HG02943 (cell line): ENCODE measurements at regions not wholly inside any gene's neighbourhood (a gene's known extent, or its start where the extent isn't known, plus 50 kb on each side); places are given as distances from the start of the nearest gene placed in this dataset.

ENCODE experiments used
- ATAC-seq: cut with Tn5 transposase; IDR thresholded peaks from one replicate; pipeline ENCODE4 v1.9.1; 2021; ENCODE audit warnings: mild to moderate bottlenecking, low read depth, moderate library complexity; ENCODE audit not compliant: unreplicated experiment

DNA sequence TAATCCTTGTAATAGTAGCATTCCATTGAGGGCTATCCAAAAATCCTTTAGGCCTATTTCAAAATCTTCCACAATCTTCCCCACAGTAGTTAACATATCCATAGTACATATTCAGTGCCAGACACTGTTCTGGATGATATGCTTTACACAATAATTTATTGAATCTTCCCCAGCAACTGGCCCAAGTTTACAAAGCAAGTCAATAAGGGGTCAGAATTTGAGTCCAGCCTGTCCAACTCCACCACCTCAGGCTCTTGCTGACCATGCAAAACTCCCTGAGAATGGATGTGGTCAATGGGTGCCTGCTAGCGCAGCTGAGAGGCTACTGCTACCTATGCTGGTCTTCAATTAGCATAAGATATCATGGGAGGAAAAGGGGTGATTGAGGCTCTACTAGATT is 529.6 kb downstream of the FGF9 start:
- no peak for ATAC-seq

GRCh38 chr13:22201375-22201925 is 530.6 kb downstream of the FGF9 start:
- no peak for ATAC-seq

GRCh38 chr13:22210134-22210930 is 539.5 kb downstream of the FGF9 start:
- no peak for ATAC-seq

DNA sequence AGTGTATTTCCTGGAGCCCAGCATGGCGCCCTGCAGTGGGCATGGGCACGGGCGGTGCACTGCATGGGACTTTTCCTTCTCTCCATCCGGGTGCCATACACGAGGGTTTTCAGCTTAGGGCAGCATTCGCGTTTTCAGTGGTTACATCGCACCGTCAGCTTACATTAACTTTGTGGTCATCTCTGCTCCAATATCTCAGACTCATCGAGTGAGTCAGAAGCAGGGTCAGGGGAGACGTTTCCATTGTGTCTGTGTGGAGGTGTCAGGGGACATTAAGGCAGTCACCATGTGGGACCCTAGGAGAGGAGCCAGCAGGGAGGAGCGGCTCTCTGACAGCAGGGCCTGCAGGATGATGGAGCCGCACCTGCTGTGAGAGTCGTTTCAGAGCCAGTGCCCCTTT is 541.0 kb downstream of the FGF9 start:
- ATAC-seq, result no peak

GRCh38 chr13:22212576-22212975 is 541.7 kb downstream of the FGF9 start:
- ATAC-seq, result no peak

GRCh38 chr13:22214184-22214583 is 543.3 kb downstream of the FGF9 start:
- no peak for ATAC-seq

- ATAC-seq, result no peak
Observed at GRCh38 chr13:22218797-22219196, 547.9 kb downstream of the FGF9 start.

DNA sequence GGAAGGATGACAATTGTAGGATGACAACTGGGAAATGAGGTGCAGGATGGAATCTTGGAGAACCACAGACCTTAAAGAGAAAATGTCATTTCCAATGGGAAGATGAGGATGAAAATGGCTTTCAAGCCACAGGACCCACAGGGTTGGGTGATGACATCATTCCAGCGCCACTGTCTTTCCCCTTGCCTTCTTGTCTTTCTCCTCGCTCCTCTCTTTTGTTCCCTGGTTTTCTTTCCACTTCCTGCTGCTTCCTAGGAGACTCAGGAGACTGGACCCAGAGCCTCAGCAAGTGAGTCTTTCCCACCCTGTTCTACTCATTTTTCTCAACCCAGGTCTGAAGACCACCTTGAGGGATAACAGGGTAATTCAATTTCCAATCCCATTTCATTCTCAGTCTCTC is 548.8 kb downstream of the FGF9 start:
- ATAC-seq, result no peak

GRCh38 chr13:22220151-22221135 is 549.6 kb downstream of the FGF9 start:
- no peak for ATAC-seq

DNA sequence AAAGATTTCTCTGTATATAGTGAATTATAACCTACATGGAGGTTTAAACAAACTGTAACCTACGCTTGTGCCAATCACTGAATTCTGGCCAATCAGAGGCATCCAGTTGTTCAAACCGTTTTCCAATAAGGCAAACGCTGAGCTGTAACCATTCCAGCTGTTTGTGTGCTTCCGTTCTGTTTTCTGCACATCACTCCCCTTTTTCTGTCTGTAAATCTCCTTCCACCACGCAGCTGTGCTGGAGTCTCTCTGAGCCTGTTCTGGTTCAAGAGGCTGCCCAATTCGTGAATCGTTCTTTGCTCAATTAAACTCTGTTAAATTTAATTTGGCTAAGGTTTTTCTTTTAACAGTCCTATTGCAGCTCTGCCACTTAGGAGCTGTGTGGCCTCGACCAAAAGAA is 552.5 kb downstream of the FGF9 start:
- ATAC-seq, result no peak

GRCh38 chr13:22226086-22226485 is 555.2 kb downstream of the FGF9 start:
- ATAC-seq, result no peak

- ATAC-seq, result no peak
Observed at GRCh38 chr13:22227895-22228294, 557.0 kb downstream of the FGF9 start.

DNA sequence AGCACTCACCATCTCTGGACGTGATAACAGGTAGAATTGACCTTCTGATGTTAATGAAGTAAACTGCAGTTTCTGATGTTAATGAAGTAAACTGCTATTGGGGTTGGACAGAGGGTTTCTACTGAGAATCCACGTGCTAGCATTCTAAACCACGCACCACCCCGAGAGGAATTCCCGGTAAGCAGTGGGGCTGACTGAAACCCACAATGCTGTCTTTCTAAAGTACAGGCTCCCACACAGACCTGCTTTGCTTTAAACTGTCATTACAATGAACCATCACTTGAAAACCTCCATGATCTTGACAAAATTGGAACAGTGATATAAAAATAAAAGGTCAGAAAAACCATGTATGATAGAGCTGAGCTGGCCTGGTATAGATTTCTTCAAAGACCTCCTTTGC is 559.0 kb downstream of the FGF9 start:
- no peak for ATAC-seq

DNA sequence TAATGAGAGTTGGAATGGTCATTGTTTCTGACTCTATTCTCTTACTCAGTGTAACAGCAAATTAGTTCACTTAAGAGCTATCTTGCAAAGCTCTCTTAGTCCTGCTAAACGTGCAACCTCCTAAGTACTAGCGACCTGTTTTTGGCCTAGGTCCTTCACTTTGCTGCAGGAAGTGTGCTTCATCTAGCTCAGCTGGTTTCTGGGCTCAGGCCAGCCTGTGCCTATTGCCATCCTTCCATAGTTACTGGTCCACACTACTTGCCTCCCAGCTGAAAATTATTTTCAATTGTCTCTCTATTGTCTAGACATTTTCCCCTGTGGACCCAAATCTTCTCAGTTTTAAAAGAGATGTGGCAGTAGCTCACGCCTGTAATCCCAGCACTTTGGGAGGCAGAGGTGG is 561.3 kb downstream of the FGF9 start:
- ATAC-seq, result no peak

- ATAC-seq, result no peak
Observed at GRCh38 chr13:22235285-22235949, 564.5 kb downstream of the FGF9 start.

DNA sequence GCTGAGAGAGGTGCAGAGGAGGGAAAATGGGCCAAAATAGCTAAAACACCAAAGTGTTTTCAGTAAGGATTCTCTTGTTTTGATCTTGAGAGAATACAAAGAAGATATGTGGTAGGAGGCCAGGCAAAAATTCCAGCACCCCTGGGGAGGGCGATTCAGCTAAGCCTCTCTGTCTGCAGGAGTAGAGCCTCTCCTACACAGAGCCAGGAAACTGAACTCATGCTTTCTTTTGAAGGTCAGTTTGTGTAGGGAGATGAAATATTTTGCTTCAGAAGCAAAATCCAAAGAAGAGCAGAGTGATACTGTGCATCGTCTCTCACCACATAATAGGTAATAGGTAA is 565.0 kb downstream of the FGF9 start:
- ATAC-seq, result no peak

GRCh38 chr13:22238269-22238668 is 567.4 kb downstream of the FGF9 start:
- ATAC-seq, result no peak

DNA sequence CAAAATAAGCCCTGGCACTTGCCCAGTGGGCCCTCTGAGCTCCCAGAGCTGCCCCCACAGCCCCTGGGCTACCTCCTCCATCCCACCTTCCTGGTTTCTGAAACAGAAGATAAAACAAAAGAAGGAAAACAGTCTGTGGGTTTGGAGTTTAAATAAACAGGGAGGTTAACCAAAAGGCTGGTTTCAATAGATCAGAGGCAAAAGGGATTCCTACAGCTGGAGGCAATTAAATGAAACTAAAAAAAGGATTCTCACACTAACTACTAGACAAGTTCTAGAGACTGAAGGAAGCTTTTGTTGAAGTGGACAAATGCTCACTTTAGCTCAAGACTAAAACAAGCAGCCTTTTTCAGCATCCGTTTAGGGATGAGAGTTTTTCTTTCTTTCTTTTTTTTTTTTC is 569.8 kb downstream of the FGF9 start:
- no peak for ATAC-seq

- no peak for ATAC-seq
Observed at GRCh38 chr13:22243469-22244163, 572.7 kb downstream of the FGF9 start.

DNA sequence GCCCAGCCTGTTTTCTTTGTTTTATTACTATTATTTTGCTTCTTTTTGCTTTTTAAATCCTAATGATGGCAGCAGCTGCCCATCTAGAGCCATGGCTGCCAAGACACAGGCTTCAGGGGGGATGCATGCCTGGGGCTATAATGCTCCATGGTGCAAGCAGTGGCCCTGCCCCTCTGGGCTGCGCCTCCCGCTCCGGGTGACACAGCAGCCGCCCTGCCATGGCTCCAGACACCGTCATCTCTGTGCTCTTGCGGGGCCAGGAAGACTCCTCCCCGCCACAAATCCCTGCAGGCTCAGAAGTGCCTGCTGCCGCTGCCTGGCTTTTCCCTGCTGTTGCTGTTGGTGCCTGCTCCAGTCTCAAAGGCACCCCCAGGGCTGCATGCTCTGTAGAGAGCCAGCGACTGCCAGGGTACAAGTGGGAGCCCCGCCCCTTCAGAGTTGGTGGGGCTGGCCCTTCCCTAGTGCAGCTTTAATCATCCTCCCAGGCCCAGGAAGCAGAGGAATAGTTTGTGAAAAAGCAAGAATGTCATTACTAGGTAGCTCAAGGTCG is 581.5 kb downstream of the FGF9 start:
- ATAC-seq, result no peak
